ENCODE measurements at regions not wholly inside any gene's neighbourhood (a gene's known extent, or its start where the extent isn't known, plus 50 kb on each side); places are given as distances from the start of the nearest gene placed in this dataset.
"Not testable (repeated sequence)": the region's sequence is repeated elsewhere in the genome, so short reads cannot be mapped to it uniquely, and the experiment has no call there.

GRCh38 chr14:43671716-43672485 lies 835.2 kb downstream of the FSCB start:
- DNase-seq = no peak

DNA sequence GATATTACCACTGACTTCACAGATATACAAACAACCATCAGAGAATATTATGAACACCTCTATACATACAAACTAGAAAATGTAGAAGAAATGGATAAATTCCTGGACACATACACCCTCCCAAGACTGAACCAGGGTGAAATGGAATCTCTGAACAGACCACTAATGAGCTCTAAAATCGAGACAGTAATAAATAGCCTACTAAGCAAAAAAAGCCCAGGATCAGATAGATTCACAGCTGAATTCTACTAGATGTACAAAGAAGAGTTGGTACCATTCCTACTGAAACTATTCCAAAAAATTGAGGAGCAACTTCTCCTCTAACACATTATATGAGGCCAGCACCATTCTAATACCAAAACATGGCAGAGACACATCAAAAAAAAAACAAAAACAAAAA lies 837.7 kb downstream of the FSCB start:
- no peak for DNase-seq

DNA sequence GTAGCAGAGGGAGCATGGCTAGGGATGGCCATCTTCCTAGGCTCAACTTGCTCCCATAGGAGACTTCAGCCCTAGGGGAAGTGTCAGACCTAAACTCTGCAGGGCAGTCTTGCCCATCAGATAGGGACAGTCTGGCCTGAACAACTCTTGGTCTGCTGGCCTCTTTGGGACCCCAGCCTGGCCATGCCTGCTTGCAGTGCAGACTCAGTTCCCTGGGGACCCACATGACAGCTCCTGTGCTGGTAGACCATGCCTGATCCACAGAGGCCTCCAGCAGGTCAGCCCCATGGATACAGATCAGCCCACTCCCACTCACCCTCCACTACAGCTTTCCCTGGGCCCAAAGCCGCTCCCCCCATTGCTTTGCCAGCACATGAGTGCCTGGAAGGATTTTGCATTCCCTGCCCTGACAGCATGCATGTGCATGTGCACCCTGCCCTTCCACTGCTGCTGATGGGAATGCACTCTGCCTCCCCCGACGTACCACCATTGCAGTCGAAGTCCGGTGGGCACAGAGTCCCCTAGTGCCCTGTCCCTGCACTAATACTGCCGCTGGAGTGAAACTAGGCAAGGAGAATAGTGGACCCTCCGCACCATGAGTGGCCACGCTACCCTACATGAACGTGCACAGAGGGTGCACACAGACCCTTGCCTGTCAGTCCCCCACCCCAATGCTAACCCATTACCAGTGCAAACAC lies 841.4 kb downstream of the FSCB start:
- no peak for DNase-seq

- not testable (repeated sequence) for DNase-seq
Measured at GRCh38 chr14:43655194-43655593, 851.9 kb downstream of the FSCB start.

DNA sequence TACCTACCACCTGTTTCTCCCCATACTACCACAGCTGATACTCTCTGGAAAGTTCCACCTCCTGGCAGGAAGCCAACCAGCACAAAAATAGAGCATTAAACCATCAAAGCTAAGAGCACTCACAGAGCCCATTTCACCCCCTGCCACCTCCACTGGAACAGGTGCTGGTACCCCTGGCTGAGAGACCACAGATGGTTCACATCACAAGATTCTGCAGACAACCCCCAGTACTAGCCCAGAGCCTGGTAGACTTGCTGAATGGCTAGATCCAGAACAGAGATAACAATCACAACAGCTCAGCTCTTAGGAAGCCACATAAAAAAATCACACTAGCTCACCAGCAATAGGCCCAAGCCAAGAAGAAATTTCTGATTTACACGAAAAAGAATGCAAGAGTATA lies 855.2 kb downstream of the FSCB start:
- no peak for DNase-seq

- no peak for DNase-seq
Measured at GRCh38 chr14:43651185-43651787, 855.8 kb downstream of the FSCB start.

DNA sequence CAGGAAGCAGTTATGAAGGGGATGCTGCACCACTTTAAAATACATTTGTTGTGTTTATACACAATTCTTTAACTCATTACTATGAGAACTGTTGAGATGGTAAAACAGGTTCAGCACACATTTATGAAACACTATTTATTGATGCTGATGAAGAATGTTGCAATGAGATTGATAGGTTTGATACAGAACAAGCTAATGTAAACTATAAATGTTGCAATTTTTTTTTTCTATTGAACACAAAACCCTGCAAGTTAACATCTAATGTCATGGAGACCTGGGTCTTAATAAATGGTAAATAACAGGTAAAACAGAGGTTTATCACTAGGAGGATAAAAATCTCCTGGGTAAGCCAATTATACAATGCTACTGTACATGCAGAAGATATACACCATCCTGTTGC lies 857.6 kb downstream of the FSCB start:
- DNase-seq = no peak

DNA sequence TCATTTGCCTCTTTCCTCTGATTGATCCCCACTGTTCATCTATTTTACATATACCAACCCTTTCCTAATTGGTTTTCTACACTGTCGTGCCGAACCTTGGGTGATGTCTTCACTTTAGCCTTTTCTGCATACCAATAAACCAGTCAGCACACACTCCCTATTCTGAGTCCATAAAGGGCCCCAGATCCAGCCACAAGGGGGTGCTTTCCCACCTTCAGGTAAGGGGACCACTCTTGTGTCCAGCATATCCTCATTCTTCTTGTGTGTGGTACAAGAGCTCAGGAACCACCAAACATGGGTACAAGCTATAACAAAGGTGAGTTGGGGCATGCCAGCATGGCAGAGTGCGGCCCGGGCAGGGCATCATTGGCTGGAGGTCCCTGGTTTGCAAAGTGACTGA lies 859.8 kb downstream of the FSCB start:
- no peak for DNase-seq

DNA sequence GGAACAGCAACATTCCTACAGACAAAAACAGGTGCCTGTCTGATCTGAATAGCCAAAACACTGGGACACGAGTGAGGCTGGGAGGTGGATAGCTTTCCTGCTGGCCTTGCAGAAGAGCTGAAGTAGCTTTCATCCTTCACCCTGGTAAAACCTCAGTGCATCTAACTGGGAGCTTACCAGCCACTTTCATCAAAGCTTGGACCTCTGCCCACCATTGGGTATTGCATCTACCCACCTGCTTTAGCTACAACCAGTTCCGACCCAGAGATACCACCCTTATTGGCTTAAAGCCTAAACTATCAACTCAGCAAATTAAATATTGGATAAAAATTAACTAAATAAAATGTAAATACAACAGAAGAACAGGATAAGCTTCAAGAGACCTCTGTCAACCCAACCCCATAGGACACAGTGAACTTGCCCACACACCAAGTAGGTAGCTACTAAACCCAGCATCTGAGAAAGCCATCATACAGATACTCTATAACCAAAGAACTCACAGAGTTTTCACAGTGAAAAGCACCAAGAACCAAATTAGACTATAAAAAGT lies 866.3 kb downstream of the FSCB start:
- DNase-seq = no peak

DNA sequence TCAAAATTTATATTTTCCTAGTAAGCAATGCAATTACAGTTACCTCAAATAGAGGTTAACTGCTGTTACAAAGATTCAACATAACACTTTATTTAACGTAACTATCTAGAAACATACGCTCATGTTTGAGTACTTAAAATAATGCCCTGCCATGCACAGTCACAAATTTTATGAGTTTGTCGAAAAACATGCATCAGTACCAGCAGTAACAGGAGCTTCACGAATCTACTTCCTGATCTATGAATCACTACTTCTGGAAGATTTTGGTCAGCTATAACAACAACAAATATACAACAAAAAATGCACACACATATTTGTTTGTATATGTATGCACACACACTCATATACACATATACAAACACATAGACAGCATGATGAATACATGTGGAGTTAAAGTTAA lies 881.8 kb downstream of the FSCB start:
- DNase-seq = no peak

DNA sequence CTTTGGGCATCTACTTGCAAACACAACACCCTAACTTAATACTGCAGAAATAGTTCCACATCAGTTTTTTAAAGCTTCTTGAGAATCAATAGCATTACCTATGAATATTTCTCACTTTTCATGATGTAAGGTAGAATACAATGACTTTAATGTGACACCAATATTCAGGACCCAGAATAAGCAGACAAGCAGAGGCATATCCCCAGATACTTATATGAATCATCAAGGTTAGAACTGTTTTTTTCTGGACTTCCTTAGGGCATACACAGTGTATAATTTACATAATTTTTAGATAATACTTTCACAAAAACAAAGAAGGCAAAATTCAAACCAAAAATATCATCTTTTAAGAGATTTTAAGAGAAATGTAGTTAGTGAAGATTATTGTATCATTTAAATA lies 885.8 kb downstream of the FSCB start:
- no peak for DNase-seq

DNA sequence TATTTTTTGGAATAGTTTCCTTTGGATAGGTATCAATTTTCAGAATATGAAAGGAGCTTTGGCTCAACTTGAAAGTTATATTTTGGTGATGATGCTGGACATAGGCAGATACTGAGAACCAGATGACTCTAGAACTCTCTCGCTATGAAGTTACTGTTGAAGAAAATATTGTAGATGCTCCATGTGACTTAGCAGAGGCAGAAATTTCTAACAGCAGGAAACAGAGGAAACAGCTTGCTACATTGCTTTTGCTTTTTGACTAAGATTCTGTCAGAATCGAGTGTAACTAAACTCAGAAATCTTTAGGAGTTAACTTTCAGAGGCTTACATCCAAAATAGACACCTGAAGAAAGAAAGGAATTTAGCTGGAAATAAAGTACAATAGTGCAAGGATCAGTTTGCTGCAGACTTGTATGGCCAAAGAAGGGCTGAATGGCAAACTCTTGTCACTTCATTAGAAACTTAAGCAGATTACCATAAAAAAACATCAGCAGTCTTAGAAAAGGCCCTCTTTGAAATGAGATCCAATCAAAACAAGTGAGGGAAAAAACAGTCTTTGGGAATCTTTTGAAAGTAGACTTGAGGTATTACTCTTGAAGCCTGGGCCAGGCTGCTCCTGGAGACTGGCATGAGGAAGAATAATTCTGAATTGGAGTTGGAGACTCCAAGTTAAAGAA lies 911.8 kb downstream of the FSCB start:
- no peak for DNase-seq

DNA sequence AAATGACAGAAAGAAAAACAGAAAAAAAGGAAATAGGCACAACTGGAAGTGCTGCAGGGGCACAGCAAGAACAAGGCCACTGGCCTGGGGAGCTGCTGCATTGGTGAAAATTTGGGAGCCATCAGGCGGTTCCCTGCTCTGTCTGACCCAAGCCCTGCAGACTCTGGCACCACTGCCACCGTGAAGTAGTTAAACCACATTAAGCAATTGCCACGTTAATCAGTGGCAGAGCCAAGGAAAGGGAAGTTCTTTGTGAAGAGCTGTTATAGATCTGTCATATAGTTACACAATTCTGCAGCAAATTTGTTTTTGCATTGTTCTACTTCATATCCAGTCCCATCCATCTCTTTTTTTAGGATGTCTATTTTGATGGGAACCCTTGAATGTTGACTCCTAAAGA lies 915.3 kb downstream of the FSCB start:
- DNase-seq = no peak

DNA sequence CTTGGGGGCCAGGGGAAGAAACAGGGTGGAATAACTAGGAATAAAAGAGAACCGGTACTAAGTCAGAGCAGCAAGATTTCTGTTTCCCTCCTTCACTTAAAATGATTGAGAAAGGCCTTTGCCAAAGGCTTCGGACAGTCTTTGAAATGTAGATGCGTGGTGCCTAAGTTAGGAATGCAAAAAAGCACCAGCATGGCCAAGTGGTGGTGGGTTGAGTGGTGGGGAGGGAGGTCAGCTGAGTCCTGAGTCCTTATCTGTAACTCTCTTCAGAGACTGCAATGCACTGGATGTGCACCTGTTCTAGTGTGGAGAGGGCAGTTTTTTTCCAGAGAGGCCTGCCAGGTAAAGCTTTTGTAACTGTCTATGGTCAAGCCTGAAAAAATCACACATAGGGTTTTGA lies 919.9 kb downstream of the FSCB start:
- DNase-seq = no peak

DNA sequence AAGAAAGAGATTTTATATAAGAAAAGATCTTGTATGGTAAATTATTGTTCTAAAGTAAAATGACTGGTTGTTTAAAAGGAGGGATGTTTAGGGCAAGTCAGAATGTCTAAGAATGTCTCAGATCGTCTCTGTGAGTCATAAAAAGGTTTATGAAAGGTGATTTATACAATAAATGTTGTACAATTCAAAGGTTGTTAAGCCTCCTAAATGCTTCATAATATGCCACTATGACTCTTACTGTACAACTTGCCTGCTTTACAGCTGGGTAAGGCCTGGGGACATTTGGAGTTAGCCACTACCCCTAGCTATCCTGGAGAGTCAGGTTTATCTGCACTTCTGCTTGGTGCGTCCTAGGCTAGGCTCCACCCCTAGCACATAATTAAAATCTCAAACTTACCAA lies 927.4 kb downstream of the FSCB start:
- DNase-seq = no peak

GRCh38 chr14:43568022-43568421 lies 939.1 kb downstream of the FSCB start:
- DNase-seq = no peak

DNA sequence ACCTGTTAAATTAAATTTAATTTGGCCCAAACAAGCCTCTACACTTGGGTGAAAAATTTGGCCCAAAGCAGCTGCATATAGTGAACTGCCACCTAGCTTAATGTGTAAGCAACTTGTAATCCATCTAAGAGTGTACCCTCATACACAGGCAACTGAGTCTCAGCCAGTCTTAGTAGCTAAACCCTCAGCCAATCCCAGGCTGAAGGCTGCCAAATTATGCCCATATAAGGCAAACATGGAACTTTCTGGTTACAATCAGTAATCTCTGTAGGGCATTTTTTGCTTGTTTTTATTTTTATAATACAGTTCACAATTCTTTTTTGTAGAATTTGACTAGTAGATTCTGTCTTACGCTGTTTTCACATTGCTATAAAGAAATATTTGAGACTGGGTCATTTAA lies 958.7 kb downstream of the FSCB start:
- DNase-seq = no peak

DNA sequence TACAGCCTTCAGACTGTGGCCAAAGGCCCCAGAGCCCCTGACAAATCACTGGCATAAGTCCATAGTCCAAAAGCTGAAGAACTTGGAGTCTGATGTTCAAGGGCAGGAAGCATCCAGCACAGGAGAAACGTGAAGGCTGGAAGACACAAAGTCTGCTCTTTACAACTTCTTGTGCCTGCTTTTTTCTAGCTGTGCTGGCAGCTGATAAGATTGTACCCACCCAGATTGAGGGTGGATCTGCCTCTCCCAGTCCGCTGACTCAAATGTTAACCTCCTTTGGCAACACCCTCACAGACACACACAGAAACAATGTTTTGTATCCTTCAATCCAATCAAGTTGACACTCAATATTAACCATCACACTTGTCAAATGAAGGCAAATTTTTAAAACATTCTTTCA lies 959.5 kb downstream of the FSCB start:
- not testable (repeated sequence) for DNase-seq

DNA sequence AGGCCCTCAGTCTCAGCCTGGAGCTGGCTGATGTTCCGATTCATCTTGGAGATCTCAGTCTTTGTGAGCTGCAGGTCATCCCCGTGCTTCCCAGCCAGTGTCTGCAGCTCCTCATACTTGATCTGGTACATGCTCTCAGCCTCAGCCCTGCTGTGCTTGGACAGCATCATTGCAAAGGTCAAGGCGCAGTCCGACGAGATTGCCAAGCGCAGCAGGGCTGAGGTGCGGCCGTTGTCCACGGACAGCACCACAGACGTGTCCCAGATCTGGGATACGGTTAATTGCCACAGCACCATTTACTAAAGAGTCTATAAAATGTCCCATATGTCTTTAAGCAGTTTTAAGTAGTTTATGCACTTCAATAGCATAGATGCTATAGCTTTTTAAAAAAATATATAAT lies 965.7 kb downstream of the FSCB start:
- DNase-seq = no peak

GRCh38 chr14:43540948-43541347 lies 966.1 kb downstream of the FSCB start:
- DNase-seq = no peak

DNA sequence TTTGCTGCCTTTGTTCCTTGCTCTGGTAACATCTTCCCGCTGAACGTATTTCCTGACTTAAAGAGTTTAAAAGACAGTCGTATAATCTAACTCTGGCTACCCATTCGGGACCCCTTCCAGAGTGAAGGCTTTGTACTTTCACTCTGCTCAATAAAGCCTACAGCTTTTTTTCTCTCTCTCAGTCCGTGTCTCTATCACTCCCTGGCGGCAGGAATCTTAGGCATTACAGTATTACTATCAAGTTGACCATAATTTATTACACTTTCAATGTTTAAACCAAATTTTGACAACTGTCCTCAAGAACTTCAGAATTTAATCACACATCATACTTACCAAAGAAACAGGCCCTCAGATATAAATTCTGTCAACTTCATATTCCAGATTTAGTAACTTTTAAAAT lies 967.9 kb downstream of the FSCB start:
- no peak for DNase-seq

GRCh38 chr14:43535231-43535838 lies 971.7 kb downstream of the FSCB start:
- DNase-seq = no peak

Data from activated gamma-delta T cell (primary cell).